CD4-positive, CD25-positive, alpha-beta regulatory T cell (primary cell): ENCODE measurements at regions not wholly inside any gene's neighbourhood (a gene's known extent, or its start where the extent isn't known, plus 50 kb on each side); places are given as distances from the start of the nearest gene placed in this dataset.
A peak's percentile ranks its signal among the peaks of the same experiment; 100 is the strongest.

Experiments
- ATAC-seq, 2 donors: fragments of 150-1000 bp; cut with Tn5 transposase; one replicate each; pipeline ENCODE4 v1.10.0; 2021; ENCODE audit warnings: low read depth in 2 of 2, moderate number of reproducible peaks in 2 of 2, moderate library complexity in 1 of 2
- DNase-seq, 3 donors: peaks; one replicate each; pipeline versions ENCODE4 v3.0.0 to v3.0.0-alpha.2; 2012 to 2022; ENCODE audit warnings: mixed read lengths in 1 of 3
- H3K27ac ChIP-seq: one replicate; pipeline ENCODE4 v1.7.0; 2013; ENCODE audit warnings: mild to moderate bottlenecking, low read length; ENCODE audit not compliant: insufficient read depth, poor library complexity, severe bottlenecking
- H3K27me3 ChIP-seq: one replicate; pipeline ENCODE4 v1.7.0; 2013; ENCODE audit warnings: low read length; ENCODE audit not compliant: control insufficient read depth, insufficient read depth
- H3K36me3 ChIP-seq: one replicate; pipeline ENCODE4 v1.7.0; 2013; ENCODE audit warnings: mild to moderate bottlenecking, low read length, moderate library complexity; ENCODE audit not compliant: control insufficient read depth, insufficient read depth
- H3K4me1 ChIP-seq: 2 replicates; pipeline ENCODE4 v1.7.0; 2013; ENCODE audit warnings: mild to moderate bottlenecking, low read length; ENCODE audit not compliant: insufficient read depth, control insufficient read depth, poor library complexity, severe bottlenecking
- H3K4me3 ChIP-seq: one replicate; pipeline ENCODE4 v1.7.0; 2013; ENCODE audit warnings: low read depth, mild to moderate bottlenecking, low read length, moderate library complexity
- H3K9me3 ChIP-seq, 2 experiments: 1 replicate in 1 of 2; 2 replicates in 1 of 2; pipeline ENCODE4 v1.7.0; 2013; ENCODE audit warnings: low read length in 2 of 2, mild to moderate bottlenecking in 1 of 2, moderate library complexity in 1 of 2; ENCODE audit not compliant: control insufficient read depth in 2 of 2
- H3K27ac Mint-ChIP-seq, 3 donors: one replicate each; pipeline ENCODE4 v1.8.0; 2020 to 2022; ENCODE audit warnings: mild to moderate bottlenecking in 3 of 3, mixed read lengths in 3 of 3, moderate library complexity in 2 of 3
- H3K27me3 Mint-ChIP-seq: one replicate; pipeline ENCODE4 v1.8.0; 2022; ENCODE audit warnings: mild to moderate bottlenecking, mixed read lengths
- H3K36me3 Mint-ChIP-seq: one replicate; pipeline ENCODE4 v1.8.0; 2020; ENCODE audit warnings: mixed read lengths
- H3K4me1 Mint-ChIP-seq, 4 donors: one replicate each; pipeline ENCODE4 v1.8.0; 2020 to 2022; ENCODE audit warnings: mixed read lengths in 4 of 4, mild to moderate bottlenecking in 1 of 4
- H3K4me3 Mint-ChIP-seq, 4 donors: one replicate each; pipeline ENCODE4 v1.8.0; 2020 to 2022; ENCODE audit warnings: mild to moderate bottlenecking in 4 of 4, mixed read lengths in 4 of 4, moderate library complexity in 3 of 4
- H3K9me3 Mint-ChIP-seq, 7 donors: one replicate each; pipeline ENCODE4 v1.8.0; 2020 to 2022; ENCODE audit warnings: mixed read lengths in 7 of 7, mild to moderate bottlenecking in 3 of 7, moderate library complexity in 2 of 7

GRCh38 chr10:128922619-128923196 lies 544.3 kb upstream of the MGMT start:
- Mint-ChIP-seq H3K9me3 (peaks cover 0 to 5% (median 2%) of the 10 kb centered on the region in 7 donors), H3K4me3 (no peak overlapping the region), H3K4me1 (no peaks in the 10 kb centered on the region), H3K27me3 (no peaks in the 10 kb centered on the region), H3K27ac (no peak overlapping the region), H3K36me3 (no peaks in the 10 kb centered on the region)
- Histone ChIP-seq H3K27me3 (no peaks in the 10 kb centered on the region), H3K4me1 (no peaks in the 10 kb centered on the region), H3K9me3 (no peaks in the 10 kb centered on the region), H3K27ac (no peak overlapping the region), H3K4me3 (no peak overlapping the region), H3K36me3 (no peaks in the 10 kb centered on the region)
- ATAC-seq (no peak), DNase-seq (no peak)

DNA sequence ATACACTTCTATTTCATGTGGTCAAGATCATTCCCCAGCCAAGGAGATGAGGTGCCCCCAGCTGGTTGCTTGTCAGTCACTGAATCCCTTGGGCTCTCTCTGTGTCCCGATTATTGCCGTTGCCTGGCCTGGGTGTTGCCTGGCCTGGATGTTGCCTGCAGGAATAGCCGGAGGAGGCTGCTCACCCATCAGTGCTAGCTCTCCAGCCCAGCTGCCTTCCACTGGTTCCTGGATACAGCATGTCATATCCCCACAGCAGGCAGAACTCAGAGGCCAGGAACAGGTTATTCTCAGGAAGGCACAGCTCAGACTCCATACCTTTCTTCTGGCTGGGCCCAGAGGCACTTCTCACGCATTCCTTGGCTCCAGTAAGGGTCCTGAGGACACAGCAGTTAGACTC lies 542.1 kb upstream of the MGMT start:
- no peak overlapping the region for H3K4me3 ChIP-seq
- H3K4me3 Mint-ChIP-seq = no peak overlapping the region
- H3K36me3 Mint-ChIP-seq = no peaks in the 10 kb centered on the region
- H3K27me3 Mint-ChIP-seq = no peaks in the 10 kb centered on the region
- no peak for ATAC-seq
- no peak overlapping the region for H3K27ac Mint-ChIP-seq
- H3K9me3 Mint-ChIP-seq = peaks cover 0 to 5% (median 1%) of the 10 kb centered on the region in 7 donors
- H3K27ac ChIP-seq = no peak overlapping the region
- H3K9me3 ChIP-seq = no peaks in the 10 kb centered on the region
- H3K4me1 ChIP-seq = no peaks in the 10 kb centered on the region
- H3K27me3 ChIP-seq = no peaks in the 10 kb centered on the region
- H3K4me1 Mint-ChIP-seq = no peaks in the 10 kb centered on the region
- DNase-seq = no peak
- no peaks in the 10 kb centered on the region for H3K36me3 ChIP-seq

DNA sequence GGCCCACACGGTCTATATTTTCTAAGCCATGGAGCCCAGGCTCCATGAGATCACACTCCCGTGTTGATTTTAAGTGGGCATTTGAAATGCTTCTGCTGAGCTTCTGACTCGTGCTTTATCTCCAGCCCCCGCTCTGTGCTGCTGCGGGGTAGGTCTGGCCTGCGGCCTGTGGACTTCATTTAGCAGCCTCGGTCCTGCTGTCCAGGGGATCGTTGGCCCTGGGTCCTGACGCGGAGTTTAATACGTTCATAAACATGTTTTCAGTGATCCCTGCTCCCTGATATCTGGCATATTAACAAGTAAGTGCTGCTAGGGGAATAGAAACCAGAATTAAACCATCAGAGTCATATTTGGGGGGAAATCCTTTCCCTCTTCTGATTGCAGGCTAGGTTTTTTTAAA lies 540.3 kb upstream of the MGMT start:
- H3K4me3 ChIP-seq = no peak overlapping the region
- no peaks in the 10 kb centered on the region for H3K36me3 ChIP-seq
- H3K9me3 ChIP-seq = no peaks in the 10 kb centered on the region
- Mint-ChIP-seq H3K27ac (no peak overlapping the region), H3K4me3 (no peak overlapping the region), H3K9me3 (peaks cover 0 to 7% (median 1%) of the 10 kb centered on the region in 7 donors), H3K27me3 (peaks cover 4% of the 10 kb centered on the region), H3K4me1 (no peaks in the 10 kb centered on the region), H3K36me3 (no peaks in the 10 kb centered on the region)
- H3K27me3 ChIP-seq = no peaks in the 10 kb centered on the region
- DNase-seq (no peak), ATAC-seq (no peak)
- H3K27ac ChIP-seq = no peak overlapping the region
- no peaks in the 10 kb centered on the region for H3K4me1 ChIP-seq

DNA sequence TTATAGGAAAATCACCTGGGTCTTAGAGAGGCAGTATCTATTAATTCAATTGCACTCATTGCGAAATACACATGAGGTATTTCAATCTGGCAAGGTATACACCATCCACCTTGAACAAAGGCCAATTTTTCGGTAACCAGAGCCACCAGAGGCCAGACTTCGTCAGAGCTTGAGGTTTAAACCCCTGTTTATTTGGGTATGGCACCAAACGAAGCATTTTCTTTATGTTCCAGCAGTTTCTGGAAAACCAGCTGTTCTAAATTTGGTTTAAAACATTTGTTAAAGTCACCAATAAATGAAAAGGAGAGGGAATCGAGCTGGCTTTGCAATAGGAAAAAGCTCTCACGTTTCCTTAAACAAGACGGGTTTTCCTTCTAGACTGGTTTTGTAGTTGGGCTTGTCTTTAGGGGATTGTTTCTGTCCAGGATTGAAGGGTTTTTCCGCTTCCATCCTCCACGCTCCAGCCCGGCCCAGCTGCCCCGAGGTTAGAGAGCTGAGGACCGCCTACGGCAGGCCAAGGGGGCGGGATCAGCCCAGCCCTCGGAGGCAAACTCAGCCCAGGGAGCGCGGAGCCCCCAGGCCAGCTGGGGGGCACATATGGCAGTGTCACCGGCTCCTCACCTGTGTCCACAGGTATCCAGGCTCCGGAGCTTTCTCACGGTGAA lies 539.4 kb upstream of the MGMT start:
- Mint-ChIP-seq H3K4me1 (no peaks in the 10 kb centered on the region), H3K4me3 (no peak overlapping the region), H3K36me3 (no peaks in the 10 kb centered on the region), H3K27ac (no peak overlapping the region), H3K27me3 (peaks cover 8% of the 10 kb centered on the region), H3K9me3 (peaks cover 0 to 7% (median 1%) of the 10 kb centered on the region in 7 donors)
- Histone ChIP-seq H3K4me3 (no peak overlapping the region), H3K36me3 (no peaks in the 10 kb centered on the region), H3K27ac (no peak overlapping the region), H3K4me1 (no peaks in the 10 kb centered on the region), H3K27me3 (no peaks in the 10 kb centered on the region), H3K9me3 (no peaks in the 10 kb centered on the region)
- ATAC-seq = no peak
- DNase-seq = no peak

DNA sequence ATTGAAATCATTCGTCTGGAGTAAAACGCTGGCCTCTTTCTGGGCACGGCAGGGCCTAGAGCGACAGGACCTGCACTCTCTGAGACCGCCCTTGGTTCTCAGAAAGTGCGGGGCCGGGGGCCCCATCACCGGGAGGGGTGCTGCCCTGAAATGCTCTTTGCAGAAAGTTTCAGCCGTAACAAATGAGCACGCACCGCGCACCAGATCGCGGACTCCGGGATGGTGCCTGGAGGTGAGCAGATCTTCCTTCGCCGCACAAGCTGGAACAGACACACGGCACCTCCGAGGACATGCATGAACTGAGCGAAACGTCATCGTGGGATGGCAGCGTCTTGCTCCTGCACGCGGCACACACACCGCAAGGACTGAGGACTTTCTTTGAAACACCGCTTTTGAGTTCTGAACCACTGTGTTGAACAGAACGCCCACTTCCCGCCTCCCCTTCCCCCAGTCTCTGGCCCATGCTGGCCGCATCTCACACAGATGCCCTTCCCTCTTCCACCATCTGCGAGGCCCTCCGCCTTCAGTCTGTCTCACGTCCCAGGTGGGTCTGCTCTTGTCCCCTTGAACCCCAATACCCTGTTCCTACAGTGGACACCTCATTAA lies 538.7 kb upstream of the MGMT start:
- Histone ChIP-seq H3K4me1 (no peaks in the 10 kb centered on the region), H3K27me3 (no peaks in the 10 kb centered on the region), H3K4me3 (no peak overlapping the region), H3K27ac (no peak overlapping the region), H3K9me3 (no peaks in the 10 kb centered on the region), H3K36me3 (no peaks in the 10 kb centered on the region)
- Mint-ChIP-seq H3K9me3 (peaks cover 0 to 7% (median 1%) of the 10 kb centered on the region in 7 donors), H3K36me3 (no peaks in the 10 kb centered on the region), H3K4me3 (no peak overlapping the region), H3K4me1 (no peaks in the 10 kb centered on the region), H3K27ac (no peak overlapping the region), H3K27me3 (peaks cover 8% of the 10 kb centered on the region)
- ATAC-seq = no peak
- DNase-seq = no peak

DNA sequence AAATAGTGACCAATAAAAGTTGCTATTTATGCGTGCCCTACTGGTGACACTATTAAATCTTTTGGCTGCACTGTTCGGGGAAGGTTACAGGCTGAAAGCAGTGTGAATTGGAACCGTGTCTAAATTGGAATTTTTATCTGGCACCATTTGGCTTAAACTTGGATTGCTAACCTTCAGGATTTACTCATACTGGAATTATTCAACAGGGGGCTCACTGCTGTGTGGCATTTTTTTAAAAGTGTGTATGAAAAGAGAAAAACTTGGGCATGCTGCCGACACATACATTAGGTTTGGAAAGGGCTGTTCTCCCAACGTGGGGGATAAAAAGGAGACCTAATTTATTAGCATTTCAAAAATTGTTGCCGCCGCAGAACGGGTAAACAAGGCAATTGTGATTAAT lies 537.9 kb upstream of the MGMT start:
- Histone ChIP-seq H3K4me3 (no peak overlapping the region), H3K9me3 (no peaks in the 10 kb centered on the region), H3K27me3 (no peaks in the 10 kb centered on the region), H3K4me1 (peaks cover 1% of the 10 kb centered on the region), H3K27ac (no peak overlapping the region), H3K36me3 (no peaks in the 10 kb centered on the region)
- Mint-ChIP-seq H3K27me3 (peaks cover 8% of the 10 kb centered on the region), H3K4me3 (no peak overlapping the region), H3K36me3 (no peaks in the 10 kb centered on the region), H3K4me1 (peaks cover 0 to 2% (median under 1%) of the 10 kb centered on the region in 4 donors), H3K27ac (no peak overlapping the region), H3K9me3 (peaks cover 0 to 6% (median 1%) of the 10 kb centered on the region in 7 donors)
- ATAC-seq (no peak), DNase-seq (no peak)

GRCh38 chr10:128929767-128930166 lies 537.3 kb upstream of the MGMT start:
- Mint-ChIP-seq H3K36me3 (no peaks in the 10 kb centered on the region), H3K4me3 (no peak overlapping the region), H3K9me3 (peaks cover 0 to 6% (median 1%) of the 10 kb centered on the region in 7 donors), H3K4me1 (peaks cover 0 to 9% (median 3%) of the 10 kb centered on the region in 4 donors), H3K27ac (no peak overlapping the region), H3K27me3 (peaks cover 13% of the 10 kb centered on the region)
- no peak overlapping the region for H3K4me3 ChIP-seq
- H3K9me3 ChIP-seq = no peaks in the 10 kb centered on the region
- no peak overlapping the region for H3K27ac ChIP-seq
- no peaks in the 10 kb centered on the region for H3K27me3 ChIP-seq
- ATAC-seq (no peak), DNase-seq (no peak)
- no peaks in the 10 kb centered on the region for H3K36me3 ChIP-seq
- peaks cover 3% of the 10 kb centered on the region for H3K4me1 ChIP-seq

- Histone ChIP-seq H3K4me3 (no peak overlapping the region), H3K9me3 (no peaks in the 10 kb centered on the region), H3K27ac (no peak overlapping the region), H3K36me3 (no peaks in the 10 kb centered on the region), H3K27me3 (no peaks in the 10 kb centered on the region), H3K4me1 (peaks cover 3% of the 10 kb centered on the region)
- Mint-ChIP-seq H3K4me3 (no peak overlapping the region), H3K4me1 (peaks cover 0 to 11% (median 3%) of the 10 kb centered on the region in 4 donors), H3K36me3 (no peaks in the 10 kb centered on the region), H3K9me3 (peaks cover 0 to 6% (median 1%) of the 10 kb centered on the region in 7 donors), H3K27ac (peak overlapping the region in 1 of 3 donors; percentile 10), H3K27me3 (peaks cover 13% of the 10 kb centered on the region)
- ATAC-seq (no peak), DNase-seq (no peak)
Measured at GRCh38 chr10:128930515-128930914, 536.5 kb upstream of the MGMT start.
